CD4-positive, CD25-positive, alpha-beta regulatory T cell (primary cell): ENCODE measurements at regions not wholly inside any gene's neighbourhood (a gene's known extent, or its start where the extent isn't known, plus 50 kb on each side); places are given as distances from the start of the nearest gene placed in this dataset.

Experiments used
- ATAC-seq, 2 donors: fragments of 150-1000 bp; cut with Tn5 transposase; one replicate each; pipeline ENCODE4 v1.10.0; 2021; ENCODE audit warnings: low read depth in 2 of 2, moderate number of reproducible peaks in 2 of 2, moderate library complexity in 1 of 2
- DNase-seq, 3 donors: peaks; one replicate each; pipeline versions ENCODE4 v3.0.0 to v3.0.0-alpha.2; 2012 to 2022; ENCODE audit warnings: mixed read lengths in 1 of 3
- H3K27ac ChIP-seq: one replicate; pipeline ENCODE4 v1.7.0; 2013; ENCODE audit warnings: mild to moderate bottlenecking, low read length; ENCODE audit not compliant: insufficient read depth, poor library complexity, severe bottlenecking
- H3K27me3 ChIP-seq: one replicate; pipeline ENCODE4 v1.7.0; 2013; ENCODE audit warnings: low read length; ENCODE audit not compliant: control insufficient read depth, insufficient read depth
- H3K36me3 ChIP-seq: one replicate; pipeline ENCODE4 v1.7.0; 2013; ENCODE audit warnings: mild to moderate bottlenecking, low read length, moderate library complexity; ENCODE audit not compliant: control insufficient read depth, insufficient read depth
- H3K4me1 ChIP-seq: 2 replicates; pipeline ENCODE4 v1.7.0; 2013; ENCODE audit warnings: mild to moderate bottlenecking, low read length; ENCODE audit not compliant: insufficient read depth, control insufficient read depth, poor library complexity, severe bottlenecking
- H3K4me3 ChIP-seq: one replicate; pipeline ENCODE4 v1.7.0; 2013; ENCODE audit warnings: low read depth, mild to moderate bottlenecking, low read length, moderate library complexity
- H3K9me3 ChIP-seq, 2 experiments: 1 replicate in 1 of 2; 2 replicates in 1 of 2; pipeline ENCODE4 v1.7.0; 2013; ENCODE audit warnings: low read length in 2 of 2, mild to moderate bottlenecking in 1 of 2, moderate library complexity in 1 of 2; ENCODE audit not compliant: control insufficient read depth in 2 of 2
- H3K27ac Mint-ChIP-seq, 3 donors: one replicate each; pipeline ENCODE4 v1.8.0; 2020 to 2022; ENCODE audit warnings: mild to moderate bottlenecking in 3 of 3, mixed read lengths in 3 of 3, moderate library complexity in 2 of 3
- H3K27me3 Mint-ChIP-seq: one replicate; pipeline ENCODE4 v1.8.0; 2022; ENCODE audit warnings: mild to moderate bottlenecking, mixed read lengths
- H3K36me3 Mint-ChIP-seq: one replicate; pipeline ENCODE4 v1.8.0; 2020; ENCODE audit warnings: mixed read lengths
- H3K4me1 Mint-ChIP-seq, 4 donors: one replicate each; pipeline ENCODE4 v1.8.0; 2020 to 2022; ENCODE audit warnings: mixed read lengths in 4 of 4, mild to moderate bottlenecking in 1 of 4
- H3K4me3 Mint-ChIP-seq, 4 donors: one replicate each; pipeline ENCODE4 v1.8.0; 2020 to 2022; ENCODE audit warnings: mild to moderate bottlenecking in 4 of 4, mixed read lengths in 4 of 4, moderate library complexity in 3 of 4
- H3K9me3 Mint-ChIP-seq, 7 donors: one replicate each; pipeline ENCODE4 v1.8.0; 2020 to 2022; ENCODE audit warnings: mixed read lengths in 7 of 7, mild to moderate bottlenecking in 3 of 7, moderate library complexity in 2 of 7

GRCh38 chr1:192713921-192714320 is 78.0 kb downstream of the RGS13 start:
- Histone ChIP-seq H3K9me3 (peaks cover 0 to 3% of the 10 kb centered on the region in 2 experiments), H3K27me3 (no peaks in the 10 kb centered on the region), H3K4me3 (no peak overlapping the region), H3K27ac (no peak overlapping the region), H3K4me1 (no peaks in the 10 kb centered on the region), H3K36me3 (no peaks in the 10 kb centered on the region)
- ATAC-seq (no peak), DNase-seq (no peak)
- Mint-ChIP-seq H3K36me3 (no peaks in the 10 kb centered on the region), H3K4me1 (no peaks in the 10 kb centered on the region), H3K9me3 (peaks cover 1 to 10% (median 5%) of the 10 kb centered on the region in 7 donors), H3K4me3 (no peak overlapping the region), H3K27me3 (peaks cover 5% of the 10 kb centered on the region), H3K27ac (no peak overlapping the region)

GRCh38 chr1:192724670-192725069 is 84.2 kb upstream of the RGS2 start:
- H3K27me3 ChIP-seq = no peaks in the 10 kb centered on the region
- no peaks in the 10 kb centered on the region for H3K4me1 Mint-ChIP-seq
- H3K4me3 Mint-ChIP-seq = no peak overlapping the region

GRCh38 chr1:192726820-192727504 is 81.9 kb upstream of the RGS2 start:
- ATAC-seq (no peak), DNase-seq (no peak)
- Mint-ChIP-seq H3K27me3 (no peaks in the 10 kb centered on the region), H3K27ac (no peak overlapping the region), H3K36me3 (no peaks in the 10 kb centered on the region), H3K9me3 (no peaks in the 10 kb centered on the region), H3K4me3 (no peak overlapping the region), H3K4me1 (no peaks in the 10 kb centered on the region)
- H3K9me3 ChIP-seq = no peaks in the 10 kb centered on the region
- H3K27me3 ChIP-seq = no peaks in the 10 kb centered on the region
- no peak overlapping the region for H3K27ac ChIP-seq
- no peaks in the 10 kb centered on the region for H3K4me1 ChIP-seq
- no peak overlapping the region for H3K4me3 ChIP-seq
- no peaks in the 10 kb centered on the region for H3K36me3 ChIP-seq

More at GRCh38 chr1:192724670-192725069, 84.2 kb upstream of the RGS2 start:
- DNase-seq = no peak
- H3K27ac ChIP-seq = no peak overlapping the region
- ATAC-seq = no peak
- Mint-ChIP-seq H3K36me3 (no peaks in the 10 kb centered on the region), H3K9me3 (peaks cover 0 to 8% (median 0%) of the 10 kb centered on the region in 7 donors), H3K27ac (no peak overlapping the region), H3K27me3 (no peaks in the 10 kb centered on the region)
- H3K4me1 ChIP-seq = no peaks in the 10 kb centered on the region
- H3K4me3 ChIP-seq = no peak overlapping the region
- H3K9me3 ChIP-seq = peaks cover 0 to 2% of the 10 kb centered on the region in 2 experiments
- no peaks in the 10 kb centered on the region for H3K36me3 ChIP-seq

GRCh38 chr1:192729500-192729899 is 79.3 kb upstream of the RGS2 start:
- ATAC-seq (no peak), DNase-seq (no peak)
- Mint-ChIP-seq H3K4me1 (no peaks in the 10 kb centered on the region), H3K36me3 (no peaks in the 10 kb centered on the region), H3K27ac (no peak overlapping the region), H3K9me3 (peaks cover 0 to 3% (median 0%) of the 10 kb centered on the region in 7 donors), H3K4me3 (peak overlapping the region in 1 of 4 donors; percentile 77), H3K27me3 (no peaks in the 10 kb centered on the region)
- H3K36me3 ChIP-seq = no peaks in the 10 kb centered on the region
- H3K9me3 ChIP-seq = no peaks in the 10 kb centered on the region
- no peaks in the 10 kb centered on the region for H3K4me1 ChIP-seq
- H3K4me3 ChIP-seq = no peak overlapping the region
- no peaks in the 10 kb centered on the region for H3K27me3 ChIP-seq
- no peak overlapping the region for H3K27ac ChIP-seq

GRCh38 chr1:192730198-192730597 is 78.6 kb upstream of the RGS2 start:
- Histone ChIP-seq H3K27ac (no peak overlapping the region), H3K4me3 (no peak overlapping the region), H3K9me3 (no peaks in the 10 kb centered on the region), H3K27me3 (no peaks in the 10 kb centered on the region), H3K36me3 (no peaks in the 10 kb centered on the region), H3K4me1 (no peaks in the 10 kb centered on the region)
- Mint-ChIP-seq H3K36me3 (no peaks in the 10 kb centered on the region), H3K4me3 (no peak overlapping the region), H3K9me3 (peaks cover 0 to 3% (median 0%) of the 10 kb centered on the region in 7 donors), H3K27me3 (no peaks in the 10 kb centered on the region), H3K27ac (no peak overlapping the region), H3K4me1 (no peaks in the 10 kb centered on the region)
- DNase-seq = no peak
- ATAC-seq = no peak

- no peaks in the 10 kb centered on the region for H3K36me3 Mint-ChIP-seq
- Histone ChIP-seq H3K9me3 (no peaks in the 10 kb centered on the region), H3K36me3 (no peaks in the 10 kb centered on the region), H3K27ac (no peak overlapping the region), H3K27me3 (no peaks in the 10 kb centered on the region), H3K4me3 (no peak overlapping the region), H3K4me1 (no peaks in the 10 kb centered on the region)
- peak in 1 of 3 donors; percentile 33 for DNase-seq
- no peaks in the 10 kb centered on the region for H3K4me1 Mint-ChIP-seq
- no peak overlapping the region for H3K27ac Mint-ChIP-seq
- peaks cover 0 to 3% (median 0%) of the 10 kb centered on the region in 7 donors for H3K9me3 Mint-ChIP-seq
- no peak overlapping the region for H3K4me3 Mint-ChIP-seq
- H3K27me3 Mint-ChIP-seq = no peaks in the 10 kb centered on the region
- no peak for ATAC-seq
Observed at GRCh38 chr1:192732787-192733186, 76.1 kb upstream of the RGS2 start.

- Histone ChIP-seq H3K27ac (no peak overlapping the region), H3K36me3 (no peaks in the 10 kb centered on the region), H3K27me3 (no peaks in the 10 kb centered on the region), H3K9me3 (no peaks in the 10 kb centered on the region), H3K4me3 (no peak overlapping the region), H3K4me1 (no peaks in the 10 kb centered on the region)
- Mint-ChIP-seq H3K27me3 (no peaks in the 10 kb centered on the region), H3K27ac (no peak overlapping the region), H3K9me3 (peaks cover 0 to 3% (median 0%) of the 10 kb centered on the region in 7 donors), H3K36me3 (no peaks in the 10 kb centered on the region), H3K4me1 (peaks cover 0 to 4% (median 0%) of the 10 kb centered on the region in 4 donors), H3K4me3 (no peak overlapping the region)
- DNase-seq (no peak), ATAC-seq (no peak)
Observed at GRCh38 chr1:192735298-192735915, 73.4 kb upstream of the RGS2 start.

GRCh38 chr1:192737306-192737705 is 71.5 kb upstream of the RGS2 start:
- Mint-ChIP-seq H3K27ac (no peak overlapping the region), H3K27me3 (peaks cover 13% of the 10 kb centered on the region), H3K36me3 (no peaks in the 10 kb centered on the region), H3K4me1 (peaks cover 0 to 5% (median 2%) of the 10 kb centered on the region in 4 donors), H3K9me3 (peaks cover 0 to 4% (median 0%) of the 10 kb centered on the region in 7 donors), H3K4me3 (no peak overlapping the region)
- Histone ChIP-seq H3K27ac (no peak overlapping the region), H3K9me3 (no peaks in the 10 kb centered on the region), H3K4me3 (no peak overlapping the region), H3K27me3 (no peaks in the 10 kb centered on the region), H3K36me3 (no peaks in the 10 kb centered on the region), H3K4me1 (no peaks in the 10 kb centered on the region)
- DNase-seq (no peak), ATAC-seq (no peak)
